DND-41 (cell line): ENCODE measurements at regions not wholly inside any gene's neighbourhood (a gene's known extent, or its start where the extent isn't known, plus 50 kb on each side); places are given as distances from the start of the nearest gene placed in this dataset.
"Not testable (repeated sequence)": the region's sequence is repeated elsewhere in the genome, so short reads cannot be mapped to it uniquely, and the experiment has no call there.

Experiments
- ATAC-seq: fragments of 200-7000 bp; cut with Tn5 transposase; 3 replicates; pipeline ENCODE4 v1.9.1; 2021; ENCODE audit warnings: low read depth; ENCODE audit not compliant: insufficient read depth
- DNase-seq: peaks from one replicate; pipeline ENCODE4 v3.0.0-alpha.2; 2020
- H2AFZ ChIP-seq: 2 replicates; pipeline ENCODE4 v1.6.0; 2012; ENCODE audit warnings: low read depth, low read length
- H3K27ac ChIP-seq: 2 replicates; pipeline ENCODE4 v1.5.1; 2012; ENCODE audit warnings: low read length, inconsistent platforms
- H3K27me3 ChIP-seq: fragments of 200-600 bp; sonication (generic); 2 replicates; pipeline ENCODE4 v1.6.0; 2012; ENCODE audit warnings: low read length, mild to moderate bottlenecking, inconsistent platforms; ENCODE audit not compliant: insufficient read depth, poor library complexity
- H3K36me3 ChIP-seq: 2 replicates; pipeline ENCODE4 v1.5.1; 2012; ENCODE audit warnings: low read length, inconsistent platforms; ENCODE audit not compliant: insufficient read depth
- H3K4me1 ChIP-seq: 2 replicates; pipeline ENCODE4 v1.5.1; 2012; ENCODE audit warnings: mild to moderate bottlenecking, low read length; ENCODE audit not compliant: insufficient read depth
- H3K4me2 ChIP-seq: 2 replicates; pipeline ENCODE4 v1.6.0; 2012; ENCODE audit warnings: mild to moderate bottlenecking, moderate library complexity, low read length, inconsistent platforms; ENCODE audit not compliant: insufficient read depth
- H3K4me3 ChIP-seq, 2 experiments: fragments of 200-600 bp in 1 of 2; shearing (Covaris generic) in 1 of 2; 2 replicates each; pipeline ENCODE4 v1.5.1; 2012 to 2016; ENCODE audit warnings: inconsistent platforms in 2 of 2, low read length in 2 of 2, mild to moderate bottlenecking in 2 of 2, low read depth in 1 of 2, moderate library complexity in 1 of 2
- H3K79me2 ChIP-seq: 2 replicates; pipeline ENCODE4 v1.6.0; 2012; ENCODE audit warnings: low read length, inconsistent platforms; ENCODE audit not compliant: insufficient read depth
- H3K9ac ChIP-seq: 2 replicates; pipeline ENCODE4 v1.6.0; 2012; ENCODE audit warnings: low read depth, mild to moderate bottlenecking, inconsistent platforms, low read length, moderate library complexity
- H3K9me3 ChIP-seq: 2 replicates; pipeline ENCODE4 v1.5.1; 2012; ENCODE audit warnings: low read length, moderate library complexity, mild to moderate bottlenecking, inconsistent platforms; ENCODE audit not compliant: insufficient read depth, severe bottlenecking
- H4K20me1 ChIP-seq: 2 replicates; pipeline ENCODE4 v1.6.0; 2012; ENCODE audit warnings: low read length; ENCODE audit not compliant: insufficient read depth
- CTCF ChIP-seq: IDR thresholded peaks from 2 replicates; pipeline ENCODE4 v1.5.1; 2012; ENCODE audit warnings: borderline replicate concordance, low read length, moderate library complexity, mild to moderate bottlenecking; ENCODE audit not compliant: poor library complexity, severe bottlenecking; ENCODE audit errors: extremely low read depth
- EZH2 ChIP-seq: IDR thresholded peaks from 3 replicates; pipeline ENCODE4 v1.6.1; 2012; ENCODE audit warnings: borderline replicate concordance, low read depth, mild to moderate bottlenecking, moderate library complexity, low read length, inconsistent platforms; ENCODE audit not compliant: severe bottlenecking

GRCh38 chr7:112977244-112977955, 109.2 kb downstream of the GPR85 start:
- H3K9me3 ChIP-seq, H2AFZ ChIP-seq, H3K27me3 ChIP-seq, H3K4me1 ChIP-seq, DNase-seq, H3K9ac ChIP-seq, H3K4me3 ChIP-seq, H3K79me2 ChIP-seq, H3K4me2 ChIP-seq, H3K27ac ChIP-seq, H4K20me1 ChIP-seq, ATAC-seq, H3K36me3 ChIP-seq: not testable (repeated sequence)

GRCh38 chr7:112970771-112971170, 115.9 kb downstream of the GPR85 start:
- Histone ChIP-seq H3K27ac (no peak overlapping the region), H3K9ac (no peak overlapping the region), H3K79me2 (no peaks in the 10 kb centered on the region), H2AFZ (no peak overlapping the region), H3K4me3 (no peak overlapping the region), H3K4me2 (no peak overlapping the region), H3K9me3 (no peaks in the 10 kb centered on the region), H4K20me1 (no peaks in the 10 kb centered on the region), H3K4me1 (no peaks in the 10 kb centered on the region), H3K27me3 (no peaks in the 10 kb centered on the region), H3K36me3 (no peaks in the 10 kb centered on the region)
- DNase-seq, result no peak
- TF ChIP-seq CTCF, result no peak
- no peak for TF ChIP-seq EZH2
- peak; percentile 47; the same call in 1 of the 3 replicates for ATAC-seq

GRCh38 chr7:112969946-112970345, 116.7 kb downstream of the GPR85 start:
- H3K4me1 ChIP-seq, result no peaks in the 10 kb centered on the region
- H3K79me2 ChIP-seq, result no peaks in the 10 kb centered on the region
- no peak overlapping the region for H2AFZ ChIP-seq
- no peaks in the 10 kb centered on the region for H3K36me3 ChIP-seq
- no peak overlapping the region for H3K4me3 ChIP-seq
- H3K4me2 ChIP-seq, result no peak overlapping the region
- no peaks in the 10 kb centered on the region for H4K20me1 ChIP-seq
- DNase-seq, result no peak
- no peak overlapping the region for H3K27ac ChIP-seq
- no peak overlapping the region for H3K9ac ChIP-seq
- no peaks in the 10 kb centered on the region for H3K9me3 ChIP-seq
- TF ChIP-seq CTCF, result no peak
- no peak for TF ChIP-seq EZH2
- ATAC-seq, result no peak
- H3K27me3 ChIP-seq, result no peaks in the 10 kb centered on the region

GRCh38 chr7:112965506-112965905, 121.1 kb downstream of the GPR85 start:
- no peaks in the 10 kb centered on the region for H3K27me3 ChIP-seq
- H3K4me3 ChIP-seq, result no peak overlapping the region
- H3K27ac ChIP-seq, result no peak overlapping the region
- H3K79me2 ChIP-seq, result no peaks in the 10 kb centered on the region
- DNase-seq (no peak), ATAC-seq (no peak)
- no peak overlapping the region for H3K9ac ChIP-seq
- no peaks in the 10 kb centered on the region for H4K20me1 ChIP-seq
- no peak for TF ChIP-seq CTCF
- TF ChIP-seq EZH2, result no peak
- no peaks in the 10 kb centered on the region for H3K9me3 ChIP-seq
- no peaks in the 10 kb centered on the region for H3K36me3 ChIP-seq
- no peak overlapping the region for H3K4me2 ChIP-seq
- H3K4me1 ChIP-seq, result no peaks in the 10 kb centered on the region
- H2AFZ ChIP-seq, result no peak overlapping the region
